Uterus (tissue), 2 donors: ENCODE measurements at regions not wholly inside any gene's neighbourhood (a gene's known extent, or its start where the extent isn't known, plus 50 kb on each side); places are given as distances from the start of the nearest gene placed in this dataset.

Experiments used
- CTCF ChIP-seq, 4 experiments: fragments of 200-600 bp in 2 of 4; fragments of 450-650 bp in 2 of 4; sonication (generic) in 2 of 4; IDR thresholded peaks; one replicate each; pipeline ENCODE4 v1.5.1; 2016 to 2019; ENCODE audit warnings: antibody characterized with exemption in 4 of 4, mild to moderate bottlenecking in 2 of 4, moderate library complexity in 1 of 4
- POLR2A ChIP-seq, 2 donors: fragments of 450-650 bp; IDR thresholded peaks; one replicate each; pipeline ENCODE4 v1.6.1; 2016; ENCODE audit warnings: antibody characterized with exemption in 2 of 2, mild to moderate bottlenecking in 1 of 2, moderate library complexity in 1 of 2

- TF ChIP-seq CTCF (IDR thresholded peaks at IDR 0.05) (no peak), POLR2A (IDR thresholded peaks at IDR 0.05) (no peak)
Observed at GRCh38 chr3:118137778-118138177, 896.9 kb downstream of the IGSF11 start.
